Testis (tissue), 2 donors: ENCODE measurements at regions not wholly inside any gene's neighbourhood (a gene's known extent, or its start where the extent isn't known, plus 50 kb on each side); places are given as distances from the start of the nearest gene placed in this dataset.

ENCODE experiments used
- CTCF ChIP-seq, 3 experiments: fragments of 450-650 bp in 2 of 3; fragments of 200-600 bp in 1 of 3; sonication (generic) in 1 of 3; IDR thresholded peaks; one replicate each; pipeline ENCODE4 v1.5.1; 2016 to 2019; ENCODE audit warnings: antibody characterized with exemption in 3 of 3, mild to moderate bottlenecking in 2 of 3, moderate library complexity in 1 of 3
- POLR2A ChIP-seq: fragments of 450-650 bp; IDR thresholded peaks from one replicate; pipeline ENCODE4 v1.6.1; 2017; ENCODE audit warnings: antibody characterized with exemption, mild to moderate bottlenecking, moderate library complexity

GRCh38 chr1:188355082-188355481, 1526.3 kb downstream of the PLA2G4A start:
- TF ChIP-seq CTCF (IDR thresholded peaks at IDR 0.05) (no peak), POLR2A (no peak)
